IPS-15b (cell line): ENCODE measurements at regions not wholly inside any gene's neighbourhood (a gene's known extent, or its start where the extent isn't known, plus 50 kb on each side); places are given as distances from the start of the nearest gene placed in this dataset.
"Not testable (repeated sequence)": the region's sequence is repeated elsewhere in the genome, so short reads cannot be mapped to it uniquely, and the experiment has no call there.

Experiments used
- H3K27me3 ChIP-seq: one replicate; pipeline ENCODE4 v1.6.1; 2013; ENCODE audit warnings: low read length; ENCODE audit not compliant: control insufficient read depth, insufficient read depth
- H3K36me3 ChIP-seq: one replicate; pipeline ENCODE4 v1.6.1; 2013; ENCODE audit warnings: low read length; ENCODE audit not compliant: control insufficient read depth, insufficient read depth
- H3K4me1 ChIP-seq: one replicate; pipeline ENCODE4 v1.6.1; 2013; ENCODE audit warnings: mild to moderate bottlenecking, low read length; ENCODE audit not compliant: control insufficient read depth, insufficient read depth
- H3K4me3 ChIP-seq: one replicate; pipeline ENCODE4 v1.5.1; 2013; ENCODE audit warnings: low read depth, low read length
- H3K9ac ChIP-seq: one replicate; pipeline ENCODE4 v1.6.1; 2013; ENCODE audit warnings: low read depth, mild to moderate bottlenecking, low read length
- H3K9me3 ChIP-seq: one replicate; pipeline ENCODE4 v1.6.1; 2013; ENCODE audit warnings: mild to moderate bottlenecking, low read length; ENCODE audit not compliant: control insufficient read depth, insufficient read depth

GRCh38 chr17:5955764-5956163 lies 114.4 kb upstream of the WSCD1 start:
- Histone ChIP-seq H3K27me3 (no peaks in the 10 kb centered on the region), H3K4me3 (no peak overlapping the region), H3K4me1 (no peaks in the 10 kb centered on the region), H3K9ac (no peak overlapping the region), H3K9me3 (peaks cover 4% of the 10 kb centered on the region), H3K36me3 (no peaks in the 10 kb centered on the region)

- Histone ChIP-seq H3K4me1 (no peaks in the 10 kb centered on the region), H3K9me3 (peaks cover 4% of the 10 kb centered on the region), H3K27me3 (no peaks in the 10 kb centered on the region), H3K9ac (no peak overlapping the region), H3K36me3 (no peaks in the 10 kb centered on the region), H3K4me3 (no peak overlapping the region)
These were observed 111.3 kb upstream of the WSCD1 start for GRCh38 chr17:5958850-5959249.

DNA sequence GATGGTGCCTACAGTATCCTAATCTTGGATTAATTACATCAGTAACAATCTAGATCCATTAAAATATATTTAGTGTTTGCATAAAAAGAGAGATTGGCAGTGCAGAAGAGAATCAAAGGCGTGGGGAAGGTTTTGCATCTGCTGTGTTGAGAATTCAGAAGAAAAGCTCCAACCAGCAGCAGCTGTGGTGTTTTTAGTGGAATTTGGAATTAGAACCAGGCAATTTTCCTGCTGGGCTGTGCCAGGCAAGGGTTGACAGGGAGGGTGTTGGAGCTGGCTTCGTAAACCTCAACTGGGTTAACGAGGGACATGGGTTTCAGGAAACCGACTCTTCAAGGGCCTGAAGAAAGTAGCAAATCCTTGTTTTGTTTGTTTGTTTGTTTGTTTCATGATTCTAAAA lies 107.8 kb upstream of the WSCD1 start:
- no peaks in the 10 kb centered on the region for H3K4me1 ChIP-seq
- no peaks in the 10 kb centered on the region for H3K27me3 ChIP-seq
- no peaks in the 10 kb centered on the region for H3K9me3 ChIP-seq
- H3K36me3 ChIP-seq, result no peaks in the 10 kb centered on the region
- H3K4me3 ChIP-seq, result no peak overlapping the region
- H3K9ac ChIP-seq, result no peak overlapping the region

DNA sequence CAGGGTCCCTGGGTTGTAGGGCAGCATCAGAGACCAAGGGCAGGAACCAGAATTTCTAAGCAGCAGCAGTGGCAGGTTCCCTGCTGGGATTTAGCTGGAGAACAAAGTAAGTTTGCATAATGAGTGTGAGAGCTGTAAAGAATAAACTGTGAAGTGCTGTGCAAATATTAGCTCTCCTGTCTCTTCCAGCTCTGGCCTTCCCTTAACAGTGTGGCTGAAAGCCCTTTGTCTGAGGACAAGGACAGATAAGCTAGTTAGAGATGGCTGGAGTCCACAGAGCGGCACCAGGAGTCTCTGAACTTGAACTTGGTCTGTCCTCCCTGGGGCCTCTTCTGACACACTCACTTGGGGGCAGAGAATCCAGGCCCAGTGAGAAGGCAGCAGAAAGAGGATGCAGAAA lies 98.2 kb upstream of the WSCD1 start:
- Histone ChIP-seq H3K4me1 (no peaks in the 10 kb centered on the region), H3K4me3 (no peak overlapping the region), H3K9ac (no peak overlapping the region), H3K9me3 (peaks cover 7% of the 10 kb centered on the region), H3K27me3 (no peaks in the 10 kb centered on the region), H3K36me3 (no peaks in the 10 kb centered on the region)

DNA sequence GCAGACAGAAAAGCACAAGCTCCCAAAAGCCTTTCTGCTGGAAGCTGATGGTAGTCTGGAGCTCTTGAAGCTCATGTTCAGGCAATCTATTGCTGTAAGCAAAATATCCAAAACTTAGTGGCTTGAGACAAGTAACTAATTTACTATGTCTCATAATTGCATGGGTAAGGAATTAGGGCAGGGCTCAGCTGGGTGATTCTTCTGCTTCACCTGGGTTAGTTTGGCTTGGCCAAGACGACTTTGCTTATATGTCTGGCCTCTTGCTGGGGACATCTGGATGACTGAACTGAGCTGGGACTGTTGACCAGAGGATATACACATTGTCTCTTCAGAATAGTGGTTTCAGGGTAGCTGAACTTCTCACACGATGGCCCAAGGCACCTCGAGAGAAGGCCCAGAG lies 96.8 kb upstream of the WSCD1 start:
- H3K4me3 ChIP-seq, result no peak overlapping the region
- no peak overlapping the region for H3K9ac ChIP-seq
- no peaks in the 10 kb centered on the region for H3K4me1 ChIP-seq
- H3K9me3 ChIP-seq, result peaks cover 7% of the 10 kb centered on the region
- H3K36me3 ChIP-seq, result no peaks in the 10 kb centered on the region
- H3K27me3 ChIP-seq, result no peaks in the 10 kb centered on the region

GRCh38 chr17:5975661-5976060 lies 94.5 kb upstream of the WSCD1 start:
- peaks cover 7% of the 10 kb centered on the region for H3K9me3 ChIP-seq
- H3K9ac ChIP-seq, result no peak overlapping the region
- no peaks in the 10 kb centered on the region for H3K27me3 ChIP-seq
- H3K36me3 ChIP-seq, result no peaks in the 10 kb centered on the region
- H3K4me1 ChIP-seq, result no peaks in the 10 kb centered on the region
- no peak overlapping the region for H3K4me3 ChIP-seq

DNA sequence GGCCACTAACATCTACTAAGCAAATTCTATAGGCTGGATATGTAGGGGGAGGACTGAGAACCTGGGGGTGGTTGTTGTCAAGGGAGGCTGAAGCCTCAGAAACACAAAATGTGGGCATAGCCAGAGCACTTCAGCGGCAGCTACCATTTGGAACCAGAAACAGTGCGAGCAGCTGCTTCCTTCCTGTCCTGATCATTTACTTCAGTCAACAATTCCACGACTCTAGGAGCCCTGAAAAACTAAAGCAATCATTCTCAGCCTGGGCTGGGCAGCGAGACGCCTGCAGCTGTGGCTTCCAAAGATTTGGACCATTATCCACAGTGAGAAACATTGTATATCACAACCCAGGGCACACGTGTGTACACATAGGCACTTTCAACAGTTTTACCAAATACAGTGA lies 93.9 kb upstream of the WSCD1 start:
- H3K27me3 ChIP-seq, result no peaks in the 10 kb centered on the region
- H3K4me1 ChIP-seq, result no peaks in the 10 kb centered on the region

DNA sequence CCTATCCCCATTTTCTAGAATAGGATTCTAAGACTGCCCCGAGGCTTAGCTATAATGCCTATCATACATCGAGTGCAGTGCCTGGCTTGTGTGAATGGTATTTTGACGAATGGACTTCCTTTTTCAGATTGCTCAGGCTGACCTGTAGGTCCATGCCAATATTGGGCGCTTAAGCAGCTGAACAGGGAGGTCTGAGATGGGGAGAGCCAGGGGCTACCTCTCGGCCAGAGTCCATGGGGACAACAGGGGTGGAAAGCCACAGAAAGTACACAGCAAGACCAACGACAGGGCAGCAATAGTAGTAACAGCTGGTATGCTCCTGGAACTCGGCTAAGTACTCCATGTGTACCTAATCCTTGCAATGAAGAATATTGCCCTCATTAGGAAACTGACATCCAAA lies 91.7 kb upstream of the WSCD1 start:
- H3K36me3 ChIP-seq, result no peaks in the 10 kb centered on the region
- H3K27me3 ChIP-seq, result no peaks in the 10 kb centered on the region
- H3K9ac ChIP-seq, result no peak overlapping the region
- H3K4me3 ChIP-seq, result no peak overlapping the region
- H3K9me3 ChIP-seq, result peaks cover 3% of the 10 kb centered on the region
- H3K4me1 ChIP-seq, result no peaks in the 10 kb centered on the region

More for the DNA sequence above, 93.9 kb upstream of the WSCD1 start:
- Histone ChIP-seq H3K9ac (no peak overlapping the region), H3K9me3 (peaks cover 7% of the 10 kb centered on the region), H3K36me3 (no peaks in the 10 kb centered on the region), H3K4me3 (no peak overlapping the region)

GRCh38 chr17:5980941-5981340 lies 89.2 kb upstream of the WSCD1 start:
- no peaks in the 10 kb centered on the region for H3K27me3 ChIP-seq
- H3K9ac ChIP-seq, result no peak overlapping the region
- no peaks in the 10 kb centered on the region for H3K36me3 ChIP-seq
- H3K9me3 ChIP-seq, result no peaks in the 10 kb centered on the region
- H3K4me3 ChIP-seq, result no peak overlapping the region
- no peaks in the 10 kb centered on the region for H3K4me1 ChIP-seq

GRCh38 chr17:5986644-5987043 lies 83.5 kb upstream of the WSCD1 start:
- H3K27me3 ChIP-seq, result no peaks in the 10 kb centered on the region
- no peak overlapping the region for H3K9ac ChIP-seq
- H3K4me3 ChIP-seq, result no peak overlapping the region
- no peaks in the 10 kb centered on the region for H3K36me3 ChIP-seq
- no peaks in the 10 kb centered on the region for H3K4me1 ChIP-seq
- H3K9me3 ChIP-seq, result no peaks in the 10 kb centered on the region

DNA sequence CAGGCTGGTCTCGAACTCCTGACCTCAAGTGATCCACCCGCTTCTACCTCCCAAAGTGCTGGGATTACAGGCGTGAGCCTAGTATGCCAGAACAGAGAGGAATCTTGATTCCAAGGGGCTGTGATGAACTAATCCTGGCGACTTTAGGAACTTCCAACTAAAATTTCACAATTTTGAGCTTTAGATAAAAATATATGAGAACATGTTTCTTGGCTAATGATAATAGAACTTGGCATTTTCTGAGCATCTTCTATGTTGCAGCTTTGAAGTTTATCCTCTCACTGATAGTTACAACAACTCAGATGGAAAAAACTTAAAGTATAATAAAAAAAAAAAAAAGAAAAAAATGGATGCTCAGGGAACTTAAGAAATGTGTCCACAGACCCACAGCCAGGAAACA lies 69.8 kb upstream of the WSCD1 start:
- H3K27me3 ChIP-seq, result no peaks in the 10 kb centered on the region
- no peaks in the 10 kb centered on the region for H3K36me3 ChIP-seq
- no peaks in the 10 kb centered on the region for H3K4me1 ChIP-seq
- no peaks in the 10 kb centered on the region for H3K9me3 ChIP-seq
- no peak overlapping the region for H3K9ac ChIP-seq
- H3K4me3 ChIP-seq, result no peak overlapping the region

DNA sequence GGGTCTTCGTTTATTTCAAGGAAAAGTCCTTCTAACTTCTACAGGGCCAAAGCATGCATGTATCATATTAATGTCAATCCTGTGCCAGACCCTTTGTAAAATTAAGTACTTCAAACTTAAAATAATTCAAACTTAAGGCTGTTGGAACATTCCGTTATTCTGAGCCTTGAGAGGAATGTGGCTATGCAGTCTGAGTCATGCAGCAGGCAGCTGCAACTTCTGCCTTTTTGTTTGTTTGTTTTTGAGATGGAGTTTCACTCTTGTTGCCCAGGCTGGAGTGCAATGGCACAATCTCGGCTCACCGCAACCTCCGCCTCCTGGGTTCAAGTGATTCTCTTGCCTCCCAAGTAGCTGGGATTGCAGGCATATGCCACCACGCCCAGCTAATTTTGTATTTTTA lies 67.0 kb upstream of the WSCD1 start:
- not testable (repeated sequence) for H3K27me3 ChIP-seq, H3K9me3 ChIP-seq, H3K36me3 ChIP-seq, H3K9ac ChIP-seq, H3K4me1 ChIP-seq, H3K4me3 ChIP-seq

DNA sequence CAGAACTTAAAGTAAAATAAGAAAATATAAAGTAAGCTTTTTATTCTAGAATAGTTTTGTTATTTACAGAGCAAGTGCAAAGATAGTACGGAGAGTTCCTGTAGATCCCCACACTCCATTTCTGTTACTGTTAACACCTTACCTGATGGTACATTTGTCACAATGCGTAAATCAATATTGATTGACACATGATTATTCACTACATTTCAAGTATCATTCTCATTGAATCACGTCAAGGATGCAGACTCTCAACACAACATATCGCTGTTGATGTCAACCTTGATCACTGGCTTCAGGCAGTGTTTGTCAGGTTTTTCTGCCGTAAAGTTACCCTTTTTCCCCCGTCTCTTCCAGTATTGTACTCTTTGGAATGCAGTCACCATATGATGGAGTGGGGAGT lies 64.2 kb upstream of the WSCD1 start:
- Histone ChIP-seq H3K4me3 (no peak overlapping the region), H3K27me3 (no peaks in the 10 kb centered on the region), H3K9me3 (no peaks in the 10 kb centered on the region), H3K4me1 (no peaks in the 10 kb centered on the region), H3K9ac (no peak overlapping the region), H3K36me3 (no peaks in the 10 kb centered on the region)
